Activated CD8-positive, alpha-beta T cell treated with anti-CD3 and anti-CD28 coated beads for 36 hours (primary cell): ENCODE measurements at regions not wholly inside any gene's neighbourhood (a gene's known extent, or its start where the extent isn't known, plus 50 kb on each side); places are given as distances from the start of the nearest gene placed in this dataset.
"Not testable (repeated sequence)": the region's sequence is repeated elsewhere in the genome, so short reads cannot be mapped to it uniquely, and the experiment has no call there.

Source experiments
- ATAC-seq: fragments of 200-7000 bp; cut with Tn5 transposase; one replicate; pipeline ENCODE4 v1.10.0; 2021; ENCODE audit warnings: mild to moderate bottlenecking, moderate library complexity
- CTCF ChIA-PET: fragments of 350-600 bp; sonication (Branson Sonifier 250); formaldehyde crosslinking; loops from one replicate; lab custom pipeline; 2021; ENCODE audit warnings: antibody characterized with exemption; lab: Charles Lee
- POLR2A ChIA-PET: fragments of 350-600 bp; sonication (Branson Sonifier 250); formaldehyde crosslinking; loops from one replicate; lab custom pipeline; 2021; ENCODE audit warnings: antibody characterized with exemption; lab: Charles Lee
- DNase-seq: peaks from one replicate; pipeline ENCODE4 v3.0.0-alpha.2; 2020
- H3K27ac Mint-ChIP-seq: one replicate; pipeline ENCODE4 v1.8.0; 2021; ENCODE audit warnings: mild to moderate bottlenecking, mixed read lengths
- H3K27me3 Mint-ChIP-seq: one replicate; pipeline ENCODE4 v1.8.0; 2021; ENCODE audit warnings: mixed read lengths
- H3K36me3 Mint-ChIP-seq: one replicate; pipeline ENCODE4 v1.8.0; 2021; ENCODE audit warnings: low read depth, mixed read lengths
- H3K4me1 Mint-ChIP-seq: one replicate; pipeline ENCODE4 v1.8.0; 2021; ENCODE audit warnings: low read depth, mixed read lengths
- H3K4me3 Mint-ChIP-seq: one replicate; pipeline ENCODE4 v1.8.0; 2021; ENCODE audit warnings: mild to moderate bottlenecking, moderate library complexity, mixed read lengths
- H3K9me3 Mint-ChIP-seq: one replicate; pipeline ENCODE4 v1.8.0; 2021; ENCODE audit warnings: mixed read lengths
- CTCF ChIP-seq: fragments of 200-600 bp; IDR thresholded peaks from one replicate; pipeline ENCODE4 v1.8.0; 2022; ENCODE audit warnings: antibody characterized with exemption, mild to moderate bottlenecking
- intact Hi-C: fragments of 100-400 bp; cut with micrococcal nuclease; formaldehyde crosslinking; loops from one replicate; pipeline ENCODE4 v1.10.0; 2022

- no peak overlapping the region for H3K27ac Mint-ChIP-seq
- no peak overlapping the region for H3K4me3 Mint-ChIP-seq
- ChIA-PET CTCF (no interaction called here), POLR2A (no interaction called here)
- intact Hi-C loops = no loop called here
- no peaks in the 10 kb centered on the region for H3K36me3 Mint-ChIP-seq
- H3K4me1 Mint-ChIP-seq = peaks cover 2% of the 10 kb centered on the region
- no peaks in the 10 kb centered on the region for H3K9me3 Mint-ChIP-seq
- ATAC-seq (no peak), DNase-seq (no peak)
- H3K27me3 Mint-ChIP-seq = peaks cover 33% of the 10 kb centered on the region
- TF ChIP-seq CTCF = no peak
Measured at GRCh38 chr5:39933061-39933460, 508.3 kb upstream of the DAB2 start.

- peaks cover 32% of the 10 kb centered on the region for H3K27me3 Mint-ChIP-seq
- H3K4me3 Mint-ChIP-seq = no peak overlapping the region
- H3K9me3 Mint-ChIP-seq = no peaks in the 10 kb centered on the region
- no peaks in the 10 kb centered on the region for H3K36me3 Mint-ChIP-seq
- intact Hi-C loops = no loop called here
- ChIA-PET POLR2A (no interaction called here), CTCF (no interaction called here)
- no peak for DNase-seq
- H3K27ac Mint-ChIP-seq = no peak overlapping the region
- ATAC-seq = no peak
- H3K4me1 Mint-ChIP-seq = peaks cover 2% of the 10 kb centered on the region
- no peak for TF ChIP-seq CTCF
Measured at GRCh38 chr5:39928709-39929108, 503.9 kb upstream of the DAB2 start.

DNA sequence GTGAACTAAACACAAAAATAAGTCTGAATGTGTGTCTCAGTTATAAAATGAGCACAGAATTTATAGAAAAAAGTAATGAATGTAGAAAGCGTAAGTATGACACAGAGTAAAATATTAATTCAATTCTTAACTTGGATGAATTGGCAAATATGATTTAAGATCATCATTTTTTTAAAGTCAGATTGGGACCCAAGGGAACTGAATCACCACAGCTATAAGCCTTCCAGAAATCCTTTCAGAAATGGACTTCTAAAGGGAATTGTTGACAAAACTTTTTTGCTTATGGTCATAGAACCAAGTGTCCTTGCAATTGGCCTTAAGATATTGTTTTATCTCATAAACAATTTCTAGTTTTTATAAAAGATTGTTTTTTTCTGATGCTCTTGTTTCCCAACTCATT is 495.1 kb upstream of the DAB2 start:
- ATAC-seq (no peak), DNase-seq (no peak)
- Mint-ChIP-seq H3K27me3 (peaks cover 2% of the 10 kb centered on the region), H3K4me1 (no peaks in the 10 kb centered on the region), H3K27ac (no peak overlapping the region), H3K36me3 (no peaks in the 10 kb centered on the region), H3K4me3 (no peak overlapping the region), H3K9me3 (no peaks in the 10 kb centered on the region)
- intact Hi-C loops = no loop called here
- ChIA-PET POLR2A (no interaction called here), CTCF (no interaction called here)
- TF ChIP-seq CTCF = no peak

- Mint-ChIP-seq H3K4me3 (no peak overlapping the region), H3K36me3 (no peaks in the 10 kb centered on the region), H3K4me1 (no peaks in the 10 kb centered on the region), H3K27ac (no peak overlapping the region), H3K27me3 (peaks cover 19% of the 10 kb centered on the region), H3K9me3 (no peaks in the 10 kb centered on the region)
- ChIA-PET POLR2A (no interaction called here), CTCF (interaction anchor here (1.8 kb wide), 1 partner anchor 36 kb away, joined by 5 read pairs; no protein-coding TSS in a partner anchor)
- intact Hi-C loops = no loop called here
- no peak for ATAC-seq
- no peak for TF ChIP-seq CTCF
- DNase-seq = no peak
Measured at GRCh38 chr5:39912906-39913305, 488.1 kb upstream of the DAB2 start.

DNA sequence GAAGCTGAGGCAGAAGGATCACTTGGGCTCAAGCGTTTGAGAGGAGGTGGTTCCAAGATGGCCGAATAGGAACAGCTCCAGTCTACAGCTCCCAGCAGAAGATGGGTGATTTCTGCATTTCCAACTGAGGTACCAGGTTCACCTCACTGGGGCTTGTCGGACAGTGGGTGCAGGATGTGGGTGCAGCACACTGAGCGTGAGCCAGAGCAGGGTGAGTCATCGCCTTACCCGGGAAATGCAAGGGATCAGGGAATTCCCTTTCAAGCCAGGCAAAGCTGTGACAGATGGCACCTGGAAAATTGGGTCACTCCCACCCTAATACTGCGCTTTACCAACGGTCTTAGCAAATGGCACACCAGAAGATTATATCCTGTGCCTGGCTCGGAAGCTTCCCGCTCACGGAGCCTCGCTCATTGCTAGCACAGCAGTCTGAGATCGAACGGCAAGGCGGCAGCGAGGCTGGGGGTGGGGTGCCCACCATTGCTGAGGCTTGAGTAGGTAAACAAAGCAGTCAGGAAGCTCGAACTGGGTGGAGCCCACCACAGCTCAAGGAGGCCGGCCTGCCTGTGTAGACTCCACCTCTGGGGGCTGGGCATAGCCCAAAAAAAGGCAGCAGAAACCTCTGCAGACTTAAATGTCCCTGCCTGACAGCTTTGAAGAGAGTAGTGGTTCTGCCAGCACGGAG is 482.6 kb upstream of the DAB2 start:
- POLR2A ChIA-PET, H3K9me3 Mint-ChIP-seq, CTCF ChIA-PET, H3K4me1 Mint-ChIP-seq, H3K36me3 Mint-ChIP-seq, H3K4me3 Mint-ChIP-seq, intact Hi-C loops, H3K27ac Mint-ChIP-seq, DNase-seq, ATAC-seq: not testable (repeated sequence)
- peaks cover 31% of the 10 kb centered on the region for H3K27me3 Mint-ChIP-seq
